ENCODE measurements at regions not wholly inside any gene's neighbourhood (a gene's known extent, or its start where the extent isn't known, plus 50 kb on each side); places are given as distances from the start of the nearest gene placed in this dataset.
A peak's percentile ranks its signal among the peaks of the same experiment; 100 is the strongest.

- no peak for DNase-seq
These were observed 642.3 kb downstream of the ACTL7B start for GRCh38 chr9:108213511-108213910.

DNA sequence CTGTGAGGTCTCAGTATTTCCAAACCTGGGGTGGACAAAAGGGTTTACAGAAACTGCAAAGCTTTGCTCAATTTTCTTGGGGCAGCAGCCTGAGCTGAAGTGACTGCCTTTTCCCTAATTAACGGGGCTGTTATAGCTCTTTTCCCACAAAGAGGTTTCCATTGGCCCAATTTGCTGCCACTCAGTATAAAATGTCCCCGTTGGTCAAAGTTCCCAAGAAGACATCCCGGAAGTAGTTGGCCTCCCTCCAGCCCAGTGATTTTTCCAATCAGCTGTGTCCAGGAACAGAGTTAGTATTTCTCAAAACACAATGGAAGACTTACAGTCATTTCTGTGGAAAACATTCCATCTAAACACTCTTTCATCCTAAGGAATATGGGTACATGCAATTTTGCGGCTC lies 643.6 kb downstream of the ACTL7B start:
- DNase-seq, result no peak

DNA sequence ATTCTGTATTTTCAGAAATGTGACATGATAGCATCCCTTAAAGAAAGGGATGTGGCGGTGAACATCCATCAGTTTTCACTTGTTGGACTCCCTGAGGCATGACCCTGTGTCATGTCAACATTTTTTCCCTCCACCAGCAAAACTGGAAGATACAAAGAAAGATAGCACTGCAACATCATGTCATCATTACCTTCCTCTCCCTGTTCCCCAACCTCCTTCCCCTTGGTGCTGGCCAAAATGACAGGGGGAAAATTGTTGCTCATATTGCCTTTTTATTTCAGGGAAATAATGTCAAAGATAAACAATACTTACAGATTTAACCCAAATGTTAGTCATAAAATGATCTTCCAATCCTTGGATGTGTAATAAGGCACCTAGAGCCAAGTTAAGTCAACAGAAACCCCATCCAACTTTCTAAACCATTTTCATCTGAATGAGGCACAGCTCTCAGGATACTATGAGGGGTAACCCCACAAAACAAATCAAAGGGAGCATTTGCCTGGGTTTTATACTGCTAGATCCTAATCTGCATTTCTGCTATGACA lies 644.3 kb downstream of the ACTL7B start:
- no peak for DNase-seq

GRCh38 chr9:108209132-108209685 lies 646.6 kb downstream of the ACTL7B start:
- DNase-seq, result no peak

- no peak for DNase-seq
These were observed 648.1 kb downstream of the ACTL7B start for GRCh38 chr9:108207561-108208165.

DNA sequence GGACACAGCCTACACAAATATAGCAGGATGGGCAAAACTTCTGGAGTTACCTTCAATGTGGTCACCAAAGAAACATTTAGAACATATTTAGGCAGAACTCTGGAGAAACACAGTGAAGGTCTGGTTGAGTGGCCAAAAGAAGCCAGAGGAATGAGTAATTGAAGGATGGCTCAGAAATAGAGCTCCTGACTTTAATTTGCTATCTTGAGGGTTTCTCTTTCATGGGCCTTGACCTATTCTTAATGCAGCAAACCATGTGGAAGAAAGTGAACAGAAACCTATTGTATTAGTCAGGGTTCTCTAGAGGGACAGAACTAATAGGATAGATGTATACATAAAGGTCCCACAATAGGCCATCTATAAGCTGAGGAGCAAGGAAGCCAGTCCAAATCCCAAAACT lies 650.5 kb downstream of the ACTL7B start:
- DNase-seq, result no peak

DNA sequence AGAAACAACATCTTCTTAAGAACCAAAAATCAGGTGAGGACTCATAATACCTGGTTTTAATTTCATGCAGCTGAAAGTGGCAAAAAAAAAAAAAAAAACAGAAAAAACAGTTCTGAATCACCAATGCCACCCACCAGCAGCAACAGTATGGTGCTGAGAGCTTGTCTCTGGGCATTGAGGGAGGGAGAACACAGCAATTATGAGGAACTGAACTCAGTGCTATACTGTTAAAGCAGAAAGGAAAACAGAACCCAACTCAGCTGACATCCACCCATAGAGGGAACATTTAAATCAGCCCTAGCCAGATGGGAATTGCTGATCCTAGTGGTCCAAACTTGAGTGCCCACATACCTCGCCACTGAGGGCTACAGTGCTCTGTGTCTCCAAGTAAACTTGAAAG lies 657.9 kb downstream of the ACTL7B start:
- DNase-seq, result no peak

DNA sequence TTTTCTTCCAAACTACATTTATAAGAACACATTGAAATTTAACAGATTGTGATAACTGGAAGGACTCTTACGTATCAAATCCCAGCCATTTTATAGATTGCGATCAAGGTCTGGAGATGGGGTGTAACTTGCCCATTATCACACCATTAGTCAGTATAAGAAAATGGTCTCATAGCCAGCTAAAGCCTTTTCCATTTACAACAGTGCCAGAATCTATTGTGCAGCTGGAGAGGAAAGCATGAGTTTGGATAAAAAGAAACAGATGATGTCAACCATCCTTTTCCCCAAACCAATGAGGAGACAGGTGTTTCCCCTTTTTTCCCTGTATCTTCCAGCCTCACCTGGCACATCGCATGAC lies 658.8 kb downstream of the ACTL7B start:
- DNase-seq, result no peak

GRCh38 chr9:108196332-108197007 lies 659.3 kb downstream of the ACTL7B start:
- DNase-seq, result no peak

GRCh38 chr9:108194154-108194553 lies 661.6 kb downstream of the ACTL7B start:
- no peak for DNase-seq

DNA sequence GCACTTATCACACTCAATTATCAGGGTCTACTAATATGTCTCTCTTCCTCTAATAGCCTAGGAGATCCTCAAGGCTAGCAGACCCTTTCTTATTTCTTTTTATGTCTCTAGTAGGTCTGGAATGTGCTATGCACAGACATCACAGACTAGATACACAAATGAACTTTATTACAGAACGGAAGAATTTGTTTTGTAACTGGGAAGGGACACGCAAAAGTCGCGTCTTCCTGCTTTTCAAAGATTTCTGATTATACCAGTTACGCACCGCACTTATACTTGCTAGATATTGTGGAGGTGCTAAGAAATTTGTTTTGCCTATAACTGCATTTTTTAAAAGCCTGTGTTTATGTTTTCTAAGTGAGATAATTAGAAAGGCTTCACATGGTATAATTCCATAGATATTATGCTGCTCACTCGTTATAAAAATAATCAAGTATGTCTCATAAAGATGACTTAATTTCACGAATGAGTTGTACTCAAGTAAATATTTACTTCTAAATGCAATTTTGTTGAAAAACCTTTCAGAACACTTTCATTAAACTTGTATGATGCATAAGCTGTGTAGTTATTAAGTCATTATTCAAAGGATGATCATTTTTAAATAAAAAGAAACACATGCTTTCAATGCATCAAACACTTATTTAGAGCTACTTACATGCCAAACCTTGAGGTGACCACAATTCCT lies 662.6 kb downstream of the ACTL7B start:
- DNase-seq, result no peak

DNA sequence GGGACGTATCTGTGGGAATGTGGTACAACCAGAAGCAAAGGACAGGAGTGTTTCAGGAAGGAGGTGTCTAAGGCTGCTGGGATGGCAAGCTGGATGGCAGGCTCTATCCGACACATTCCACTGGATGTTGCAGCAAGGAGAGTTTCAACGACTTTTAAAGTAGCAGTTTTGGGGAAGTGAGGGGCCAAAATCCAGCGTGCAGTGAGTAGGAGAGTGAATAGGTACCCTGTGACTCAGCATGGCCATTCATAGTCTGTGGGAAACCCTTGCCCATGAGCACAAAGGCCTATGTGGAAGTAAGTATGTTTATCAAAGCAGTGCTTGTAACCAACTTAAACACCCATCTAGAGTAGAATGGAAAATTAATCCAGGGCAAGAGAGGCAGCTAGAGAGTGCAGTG lies 664.7 kb downstream of the ACTL7B start:
- DNase-seq, result no peak

DNA sequence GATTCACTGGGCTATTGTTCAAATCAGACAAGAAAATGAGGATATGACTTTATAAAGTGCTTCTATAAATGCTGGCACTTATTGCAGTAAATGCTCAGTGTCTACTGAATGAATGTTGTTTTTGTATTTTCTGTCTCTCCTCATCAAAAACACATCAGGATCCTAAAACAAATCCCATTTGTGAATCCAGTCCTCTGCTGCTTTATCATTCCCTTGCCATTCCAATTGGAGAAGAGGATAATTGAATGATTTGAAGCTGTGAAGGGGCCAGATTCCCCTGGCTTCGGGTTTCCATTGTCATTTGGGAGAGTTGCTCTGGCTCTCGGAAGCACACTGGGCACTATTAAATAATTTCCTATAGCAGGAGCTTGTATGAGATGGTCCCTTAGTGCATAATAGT lies 666.8 kb downstream of the ACTL7B start:
- DNase-seq, result peak; percentile 50

- DNase-seq, result no peak
These were observed 667.3 kb downstream of the ACTL7B start for GRCh38 chr9:108188482-108188881.

GRCh38 chr9:108186642-108187395 lies 669.0 kb downstream of the ACTL7B start:
- peak; percentile 91 for DNase-seq

- no peak for DNase-seq
These were observed 670.2 kb downstream of the ACTL7B start for GRCh38 chr9:108185613-108186012.

DNA sequence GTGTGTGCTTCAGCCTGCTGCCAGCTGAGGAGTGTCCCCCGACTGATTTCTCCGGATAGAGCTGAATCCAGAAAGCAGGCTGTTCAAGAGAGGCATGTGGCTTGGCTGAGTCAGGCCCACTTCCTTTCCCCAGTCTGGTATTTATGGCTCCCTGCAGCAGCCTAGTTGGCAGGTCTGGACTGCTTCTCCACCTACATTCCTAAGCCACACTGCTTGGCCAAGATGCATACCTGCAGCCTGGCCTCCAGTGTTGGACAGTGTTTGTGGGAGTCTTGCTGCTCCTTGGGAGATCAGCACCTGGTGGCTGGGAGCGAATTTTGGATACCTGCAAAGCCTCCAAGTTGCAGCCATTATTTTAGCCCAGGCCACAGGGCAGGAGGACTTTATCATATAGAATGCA lies 670.8 kb downstream of the ACTL7B start:
- DNase-seq, result peak; percentile 58

- DNase-seq, result no peak
These were observed 671.8 kb downstream of the ACTL7B start for GRCh38 chr9:108184009-108184408.

DNA sequence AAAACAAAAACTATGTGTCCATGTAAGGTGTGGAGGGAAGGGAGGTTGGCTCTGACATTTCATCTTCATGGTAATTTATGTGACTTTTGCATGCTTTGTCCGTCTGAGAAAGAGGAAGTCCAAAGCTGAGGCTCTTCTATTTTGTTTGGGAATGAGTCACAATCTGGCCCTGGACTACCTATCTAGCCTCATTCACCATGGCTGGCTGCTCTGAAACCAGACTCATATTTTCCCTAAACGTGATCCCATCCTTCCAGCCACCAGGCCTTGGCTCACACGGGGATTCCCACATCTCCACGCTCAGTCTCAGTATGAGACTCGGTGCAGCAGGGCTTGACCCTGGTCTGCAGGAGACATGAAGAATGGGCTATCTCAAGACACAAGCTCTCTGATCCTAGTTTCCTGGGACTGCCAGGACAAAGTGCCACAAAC lies 672.8 kb downstream of the ACTL7B start:
- DNase-seq, result no peak

- no peak for DNase-seq
These were observed 673.5 kb downstream of the ACTL7B start for GRCh38 chr9:108182270-108182669.

GRCh38 chr9:108181441-108181840 lies 674.3 kb downstream of the ACTL7B start:
- DNase-seq, result no peak

DNA sequence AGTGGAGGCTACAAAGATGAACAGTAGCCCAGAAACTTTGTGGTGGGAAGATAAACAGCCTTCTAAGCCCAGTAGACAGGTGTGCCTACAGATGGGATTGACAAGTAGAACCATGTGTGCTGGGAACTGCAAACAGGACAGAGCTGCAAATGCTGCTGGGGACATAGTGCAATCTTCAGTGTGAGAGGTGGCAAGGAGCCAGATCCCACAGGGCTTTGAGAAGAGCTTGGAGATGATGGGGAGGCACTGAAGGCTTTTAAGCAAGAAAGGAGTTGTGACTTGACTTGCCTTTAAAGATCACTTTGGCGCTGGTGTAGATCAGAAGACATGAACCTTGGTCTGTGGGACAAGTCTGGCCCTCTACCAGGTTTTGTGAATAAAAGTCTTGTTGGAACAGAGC lies 675.2 kb downstream of the ACTL7B start:
- DNase-seq, result no peak

DNA sequence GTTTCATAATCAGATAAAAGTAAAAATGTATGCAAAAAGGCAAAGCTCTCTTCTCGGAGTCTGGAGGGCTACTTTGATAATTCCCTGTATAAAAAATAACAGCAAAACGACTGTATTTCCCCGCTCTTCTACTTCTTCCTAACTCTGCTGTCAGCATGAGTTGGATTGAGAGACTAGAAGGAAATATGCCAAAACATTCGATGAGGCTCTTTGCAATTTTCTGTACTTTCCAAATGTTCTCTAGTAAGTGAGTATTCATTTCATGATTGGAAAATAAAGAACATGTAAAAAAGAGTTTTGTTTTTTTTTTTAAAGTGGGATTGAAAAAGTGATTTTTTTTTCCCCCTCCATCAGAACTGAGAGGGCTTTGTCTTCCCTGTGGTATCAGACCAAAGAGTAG lies 677.5 kb downstream of the ACTL7B start:
- no peak for DNase-seq
